Ishikawa (cell line): ENCODE measurements at regions not wholly inside any gene's neighbourhood (a gene's known extent, or its start where the extent isn't known, plus 50 kb on each side); places are given as distances from the start of the nearest gene placed in this dataset.

Source experiments
- CEBPB ChIP-seq: IDR thresholded peaks from 2 replicates; pipeline ENCODE4 v1.6.1; 2012
- CREB1 ChIP-seq: IDR thresholded peaks from 2 replicates; pipeline ENCODE4 v1.6.1; 2012; ENCODE audit warnings: low read depth
- EGR1 ChIP-seq: IDR thresholded peaks from 2 replicates; pipeline ENCODE4 v1.6.1; 2012
- EP300 ChIP-seq: IDR thresholded peaks from 2 replicates; pipeline ENCODE4 v1.6.1; 2012; ENCODE audit warnings: borderline replicate concordance
- FOXM1 ChIP-seq: IDR thresholded peaks from 2 replicates; pipeline ENCODE4 v1.6.1; 2012; ENCODE audit warnings: low read depth, borderline replicate concordance
- NFIC ChIP-seq: IDR thresholded peaks from 2 replicates; pipeline ENCODE4 v1.6.1; 2012
- RAD21 ChIP-seq: IDR thresholded peaks from 2 replicates; pipeline ENCODE4 v1.6.1; 2012; ENCODE audit warnings: low read depth
- TAF1 ChIP-seq: IDR thresholded peaks from 2 replicates; pipeline ENCODE4 v1.6.1; 2012; ENCODE audit warnings: low read depth, mild to moderate bottlenecking
- TCF12 ChIP-seq: IDR thresholded peaks from 2 replicates; pipeline ENCODE4 v1.6.1; 2012; ENCODE audit warnings: low read depth
- TEAD4 ChIP-seq: IDR thresholded peaks from 2 replicates; pipeline ENCODE4 v1.6.1; 2012
- YY1 ChIP-seq: IDR thresholded peaks from 2 replicates; pipeline ENCODE4 v1.6.1; 2012; ENCODE audit warnings: low read depth
- ZBTB7A ChIP-seq: IDR thresholded peaks from 2 replicates; pipeline ENCODE4 v1.6.1; 2012; ENCODE audit warnings: low read depth
- TF ChIP-seq, protein P1 (sequence below): IDR thresholded peaks from 2 replicates; pipeline ENCODE4 v1.6.1; 2012
- TF ChIP-seq, protein P2 (sequence below): IDR thresholded peaks from 2 replicates; pipeline ENCODE4 v1.6.1; 2012; ENCODE audit warnings: low read depth, mild to moderate bottlenecking
- TF ChIP-seq, protein P3 (sequence below): IDR thresholded peaks from 2 replicates; pipeline ENCODE4 v1.6.1; 2012

DNA sequence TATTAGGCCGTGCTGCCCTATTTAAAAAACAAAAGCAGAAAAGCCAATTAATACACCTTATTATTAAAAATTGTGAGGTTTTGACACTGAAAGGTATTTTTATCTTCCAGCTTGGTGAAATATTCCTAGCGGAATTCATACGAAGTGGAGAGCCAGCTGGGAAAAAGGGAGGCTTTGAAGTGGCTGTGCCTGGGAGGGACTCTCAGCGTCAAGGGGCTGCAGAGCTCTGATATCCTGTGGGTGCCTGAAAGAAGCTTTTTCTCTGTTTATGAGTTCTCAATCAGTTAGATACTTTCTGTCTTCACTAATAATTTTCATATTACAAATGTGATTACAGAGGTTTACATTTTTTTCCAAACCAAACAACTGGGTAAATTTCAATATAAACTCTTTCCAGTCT lies 140.2 kb upstream of the MIR17HG start:
- TF ChIP-seq CREB1 (no peak), EP300 (no peak), NFIC (no peak), TCF12 (no peak), RAD21 (no peak), FOXM1 (no peak), ZBTB7A (no peak), CEBPB (no peak), TEAD4 (no peak), EGR1 (no peak), YY1 (no peak), TAF1 (no peak)
- TF ChIP-seq, protein P1, sequence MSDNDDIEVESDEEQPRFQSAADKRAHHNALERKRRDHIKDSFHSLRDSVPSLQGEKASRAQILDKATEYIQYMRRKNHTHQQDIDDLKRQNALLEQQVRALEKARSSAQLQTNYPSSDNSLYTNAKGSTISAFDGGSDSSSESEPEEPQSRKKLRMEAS: no peak
- TF ChIP-seq, protein P2, sequence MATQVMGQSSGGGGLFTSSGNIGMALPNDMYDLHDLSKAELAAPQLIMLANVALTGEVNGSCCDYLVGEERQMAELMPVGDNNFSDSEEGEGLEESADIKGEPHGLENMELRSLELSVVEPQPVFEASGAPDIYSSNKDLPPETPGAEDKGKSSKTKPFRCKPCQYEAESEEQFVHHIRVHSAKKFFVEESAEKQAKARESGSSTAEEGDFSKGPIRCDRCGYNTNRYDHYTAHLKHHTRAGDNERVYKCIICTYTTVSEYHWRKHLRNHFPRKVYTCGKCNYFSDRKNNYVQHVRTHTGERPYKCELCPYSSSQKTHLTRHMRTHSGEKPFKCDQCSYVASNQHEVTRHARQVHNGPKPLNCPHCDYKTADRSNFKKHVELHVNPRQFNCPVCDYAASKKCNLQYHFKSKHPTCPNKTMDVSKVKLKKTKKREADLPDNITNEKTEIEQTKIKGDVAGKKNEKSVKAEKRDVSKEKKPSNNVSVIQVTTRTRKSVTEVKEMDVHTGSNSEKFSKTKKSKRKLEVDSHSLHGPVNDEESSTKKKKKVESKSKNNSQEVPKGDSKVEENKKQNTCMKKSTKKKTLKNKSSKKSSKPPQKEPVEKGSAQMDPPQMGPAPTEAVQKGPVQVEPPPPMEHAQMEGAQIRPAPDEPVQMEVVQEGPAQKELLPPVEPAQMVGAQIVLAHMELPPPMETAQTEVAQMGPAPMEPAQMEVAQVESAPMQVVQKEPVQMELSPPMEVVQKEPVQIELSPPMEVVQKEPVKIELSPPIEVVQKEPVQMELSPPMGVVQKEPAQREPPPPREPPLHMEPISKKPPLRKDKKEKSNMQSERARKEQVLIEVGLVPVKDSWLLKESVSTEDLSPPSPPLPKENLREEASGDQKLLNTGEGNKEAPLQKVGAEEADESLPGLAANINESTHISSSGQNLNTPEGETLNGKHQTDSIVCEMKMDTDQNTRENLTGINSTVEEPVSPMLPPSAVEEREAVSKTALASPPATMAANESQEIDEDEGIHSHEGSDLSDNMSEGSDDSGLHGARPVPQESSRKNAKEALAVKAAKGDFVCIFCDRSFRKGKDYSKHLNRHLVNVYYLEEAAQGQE: no peak
- TF ChIP-seq, protein P3, sequence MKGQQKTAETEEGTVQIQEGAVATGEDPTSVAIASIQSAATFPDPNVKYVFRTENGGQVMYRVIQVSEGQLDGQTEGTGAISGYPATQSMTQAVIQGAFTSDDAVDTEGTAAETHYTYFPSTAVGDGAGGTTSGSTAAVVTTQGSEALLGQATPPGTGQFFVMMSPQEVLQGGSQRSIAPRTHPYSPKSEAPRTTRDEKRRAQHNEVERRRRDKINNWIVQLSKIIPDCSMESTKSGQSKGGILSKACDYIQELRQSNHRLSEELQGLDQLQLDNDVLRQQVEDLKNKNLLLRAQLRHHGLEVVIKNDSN: no peak

DNA sequence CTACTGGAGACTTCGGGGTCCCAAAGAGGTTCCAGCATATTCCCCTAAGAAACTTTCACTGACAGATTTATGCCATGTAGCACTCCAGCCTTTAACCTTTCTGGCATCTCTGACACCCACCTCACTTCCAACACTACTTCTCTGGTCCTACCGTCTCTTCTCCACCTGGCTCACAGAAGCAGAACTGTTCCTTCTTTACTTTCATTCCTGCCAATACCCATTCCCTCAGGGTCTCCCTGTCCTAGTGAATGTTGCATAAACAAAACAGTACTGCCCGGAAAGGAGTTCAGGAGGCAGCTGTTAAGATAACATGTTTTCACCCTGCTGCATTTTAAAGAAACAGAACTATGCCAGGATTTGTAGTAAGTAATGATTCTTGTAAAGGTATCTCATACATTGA lies 136.0 kb upstream of the MIR17HG start:
- TF ChIP-seq TAF1: no peak

DNA sequence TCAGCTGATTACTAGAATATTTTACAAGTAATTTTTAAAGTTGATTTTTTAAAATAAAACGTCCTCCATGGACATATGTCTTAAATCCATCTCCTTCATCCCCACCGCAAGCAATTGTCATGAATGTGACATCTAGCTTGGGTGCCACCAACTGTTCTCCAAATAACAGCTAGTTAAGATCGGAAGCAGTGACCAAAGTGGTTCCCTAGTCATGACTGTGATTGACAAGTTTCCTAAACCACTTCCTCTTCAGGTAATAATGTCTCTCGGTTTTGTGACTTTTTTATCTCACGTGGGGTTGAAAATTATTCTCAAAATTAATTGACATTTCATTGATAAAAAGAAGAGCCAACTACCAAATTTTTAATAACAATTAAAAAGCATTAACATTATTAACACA lies 135.3 kb upstream of the MIR17HG start:
- no peak for TF ChIP-seq RAD21
- TF ChIP-seq FOXM1: no peak
- TF ChIP-seq TAF1: no peak
- TF ChIP-seq TEAD4: no peak
- no peak for TF ChIP-seq EP300
- TF ChIP-seq, protein P2: no peak
- TF ChIP-seq TCF12: no peak
- TF ChIP-seq CEBPB: no peak
- TF ChIP-seq, protein P3: no peak

DNA sequence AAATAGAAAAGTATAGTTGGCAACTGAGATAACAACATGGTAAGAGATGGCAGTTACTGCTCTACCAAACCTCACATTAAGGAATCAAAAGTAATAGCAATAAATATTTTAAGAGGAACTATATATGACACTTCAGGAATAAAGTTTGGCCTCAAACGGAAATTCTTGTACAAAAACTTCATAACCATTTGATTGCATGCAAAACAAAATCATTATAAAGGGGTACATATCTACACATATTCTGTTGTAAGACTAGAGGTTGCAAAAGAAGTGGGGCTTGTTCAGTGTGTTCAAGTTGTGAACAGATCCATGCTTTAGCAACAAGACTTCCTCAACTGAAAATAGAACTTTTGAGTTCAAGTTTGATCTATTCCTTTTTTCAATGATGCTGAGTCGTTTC lies 133.5 kb upstream of the MIR17HG start:
- TF ChIP-seq RAD21 (no peak), YY1 (no peak), EP300 (no peak), CREB1 (no peak), TEAD4 (no peak), CEBPB (no peak), ZBTB7A (no peak), FOXM1 (no peak), EGR1 (no peak), TCF12 (no peak)
- TF ChIP-seq, protein P2: no peak
- TF ChIP-seq, protein P1: no peak
- TF ChIP-seq, protein P3: no peak
